HG02678 (cell line): ENCODE measurements at regions not wholly inside any gene's neighbourhood (a gene's known extent, or its start where the extent isn't known, plus 50 kb on each side); places are given as distances from the start of the nearest gene placed in this dataset.
"Not testable (repeated sequence)": the region's sequence is repeated elsewhere in the genome, so short reads cannot be mapped to it uniquely, and the experiment has no call there.

ENCODE experiments used
- ATAC-seq: cut with Tn5 transposase; IDR thresholded peaks from one replicate; pipeline ENCODE4 v1.9.1; 2021; ENCODE audit warnings: mild to moderate bottlenecking, moderate library complexity; ENCODE audit not compliant: unreplicated experiment

GRCh38 chr1:148211191-148211590 is 59.1 kb upstream of the NBPF11 start:
- ATAC-seq = not testable (repeated sequence)

DNA sequence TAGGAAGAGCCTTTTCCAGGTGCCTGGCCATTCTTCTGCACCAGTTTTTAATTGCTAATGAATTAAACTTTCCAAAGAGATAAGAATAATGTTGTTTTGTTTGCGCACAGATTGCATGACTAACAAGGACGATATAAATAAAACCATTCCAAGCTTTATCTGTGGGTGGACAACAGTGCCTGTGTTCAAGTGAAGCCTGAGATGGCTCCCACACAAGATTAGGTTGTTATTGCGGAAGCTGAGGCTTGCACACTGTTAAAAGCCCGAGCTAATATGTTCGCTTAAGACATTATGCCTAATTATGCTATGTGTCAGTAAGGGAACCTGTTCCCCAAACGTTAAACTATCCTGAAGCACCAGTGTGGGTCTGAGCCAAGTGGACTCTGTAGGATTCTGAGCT is 58.5 kb upstream of the NBPF11 start:
- ATAC-seq = not testable (repeated sequence)

- not testable (repeated sequence) for ATAC-seq
Measured at GRCh38 chr1:148210166-148210565, 58.1 kb upstream of the NBPF11 start.

DNA sequence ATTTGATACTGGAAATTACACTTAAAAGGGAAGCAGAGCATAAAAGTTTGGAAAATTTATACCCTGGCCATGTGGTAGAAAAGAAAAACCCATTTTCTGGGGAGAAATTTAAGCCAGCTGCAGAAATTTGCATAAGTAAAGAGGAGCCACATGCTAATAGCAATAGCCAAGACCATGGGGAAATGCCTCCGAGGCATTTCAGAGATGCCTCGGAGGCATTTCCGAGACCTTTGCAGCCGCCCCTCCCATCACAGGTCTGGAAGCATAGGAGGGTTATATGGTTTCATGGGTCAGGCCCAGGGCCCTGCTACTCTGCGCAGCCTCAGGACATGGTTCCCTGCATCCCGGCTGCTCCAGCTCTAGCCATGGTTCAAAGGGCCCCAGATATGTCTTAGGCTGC is 49.9 kb upstream of the NBPF11 start:
- not testable (repeated sequence) for ATAC-seq
